A673 (cell line): ENCODE measurements at regions not wholly inside any gene's neighbourhood (a gene's known extent, or its start where the extent isn't known, plus 50 kb on each side); places are given as distances from the start of the nearest gene placed in this dataset.

Experiments
- EZH2 ChIP-seq: fragments of 200-600 bp; sonication (generic); IDR thresholded peaks from 2 replicates; pipeline ENCODE4 v1.6.1; 2017; ENCODE audit warnings: borderline replicate concordance, low read depth, mild to moderate bottlenecking, mixed read lengths, antibody characterized with exemption, low read length; ENCODE audit not compliant: poor library complexity, severe bottlenecking
- TF ChIP-seq, protein P1 (sequence below): fragments of 300-800, 200-600 bp; sonication (generic); conservative IDR thresholded peaks from 2 replicates; pipeline ENCODE4 v1.5.1; 2017; ENCODE audit warnings: low read depth, mild to moderate bottlenecking, antibody characterized with exemption, low read length, moderate library complexity, mixed read lengths

DNA sequence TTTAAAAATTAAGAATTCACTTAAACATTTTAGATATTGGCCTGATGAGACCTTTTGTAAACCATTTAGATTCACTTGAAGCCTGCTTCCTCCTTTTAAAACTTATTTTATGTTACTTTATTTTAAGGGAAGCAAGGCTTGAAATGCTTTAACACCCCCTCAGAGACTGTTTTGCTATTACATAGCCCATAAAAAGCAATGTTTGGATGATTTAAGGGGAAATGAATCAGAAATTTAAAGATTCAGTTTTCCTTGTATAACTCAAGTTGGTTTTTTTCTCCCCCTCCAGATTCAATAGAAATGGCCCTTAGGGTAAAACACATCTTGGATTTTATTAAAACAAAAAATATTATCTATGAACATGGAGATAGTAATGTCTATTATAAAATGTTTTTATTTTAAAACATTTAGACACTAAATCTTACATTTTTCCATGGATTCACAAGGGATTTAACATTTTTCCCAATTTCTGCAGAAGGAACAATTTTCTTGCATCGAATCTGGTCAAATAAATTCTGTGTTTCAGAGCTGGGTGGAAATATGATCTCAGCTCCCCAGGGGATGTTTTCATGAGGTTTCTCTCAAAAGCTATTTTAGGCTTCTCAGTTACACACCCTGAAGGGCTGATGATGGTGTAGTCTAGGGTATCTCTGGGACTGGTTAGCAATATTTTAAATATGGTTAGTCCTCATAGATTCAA, 69.3 kb upstream of the WARS2 start:
- TF ChIP-seq, protein P1, sequence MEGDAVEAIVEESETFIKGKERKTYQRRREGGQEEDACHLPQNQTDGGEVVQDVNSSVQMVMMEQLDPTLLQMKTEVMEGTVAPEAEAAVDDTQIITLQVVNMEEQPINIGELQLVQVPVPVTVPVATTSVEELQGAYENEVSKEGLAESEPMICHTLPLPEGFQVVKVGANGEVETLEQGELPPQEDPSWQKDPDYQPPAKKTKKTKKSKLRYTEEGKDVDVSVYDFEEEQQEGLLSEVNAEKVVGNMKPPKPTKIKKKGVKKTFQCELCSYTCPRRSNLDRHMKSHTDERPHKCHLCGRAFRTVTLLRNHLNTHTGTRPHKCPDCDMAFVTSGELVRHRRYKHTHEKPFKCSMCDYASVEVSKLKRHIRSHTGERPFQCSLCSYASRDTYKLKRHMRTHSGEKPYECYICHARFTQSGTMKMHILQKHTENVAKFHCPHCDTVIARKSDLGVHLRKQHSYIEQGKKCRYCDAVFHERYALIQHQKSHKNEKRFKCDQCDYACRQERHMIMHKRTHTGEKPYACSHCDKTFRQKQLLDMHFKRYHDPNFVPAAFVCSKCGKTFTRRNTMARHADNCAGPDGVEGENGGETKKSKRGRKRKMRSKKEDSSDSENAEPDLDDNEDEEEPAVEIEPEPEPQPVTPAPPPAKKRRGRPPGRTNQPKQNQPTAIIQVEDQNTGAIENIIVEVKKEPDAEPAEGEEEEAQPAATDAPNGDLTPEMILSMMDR: no peak
- no peak for TF ChIP-seq EZH2
